IgD-negative memory B cell (primary cell): ENCODE measurements at regions not wholly inside any gene's neighbourhood (a gene's known extent, or its start where the extent isn't known, plus 50 kb on each side); places are given as distances from the start of the nearest gene placed in this dataset.
A peak's percentile ranks its signal among the peaks of the same experiment; 100 is the strongest.

Source experiments
- H3K27ac Mint-ChIP-seq, 3 donors: one replicate each; pipeline ENCODE4 v1.8.0; 2020 to 2022; ENCODE audit warnings: mild to moderate bottlenecking in 3 of 3, mixed read lengths in 3 of 3, moderate library complexity in 1 of 3
- H3K27me3 Mint-ChIP-seq: one replicate; pipeline ENCODE4 v1.8.0; 2021; ENCODE audit warnings: mixed read lengths
- H3K36me3 Mint-ChIP-seq: one replicate; pipeline ENCODE4 v1.8.0; 2020; ENCODE audit warnings: mild to moderate bottlenecking, mixed read lengths
- H3K4me1 Mint-ChIP-seq, 3 donors: one replicate each; pipeline ENCODE4 v1.8.0; 2020 to 2022; ENCODE audit warnings: mixed read lengths in 3 of 3, mild to moderate bottlenecking in 1 of 3
- H3K4me3 Mint-ChIP-seq, 4 donors: one replicate each; pipeline ENCODE4 v1.8.0; 2020 to 2022; ENCODE audit warnings: mild to moderate bottlenecking in 4 of 4, mixed read lengths in 4 of 4, moderate library complexity in 3 of 4
- H3K9me3 Mint-ChIP-seq, 3 donors: one replicate each; pipeline ENCODE4 v1.8.0; 2020 to 2021; ENCODE audit warnings: mixed read lengths in 3 of 3, mild to moderate bottlenecking in 1 of 3

GRCh38 chr5:56686337-56687195, 128.8 kb upstream of the MAP3K1 start:
- Mint-ChIP-seq H3K4me1 (peaks cover 63 to 82% (median 70%) of the 10 kb centered on the region in 3 donors), H3K9me3 (peaks cover 0 to 4% (median 2%) of the 10 kb centered on the region in 3 donors), H3K4me3 (peak overlapping the region; percentile 49 to 81 (median 61)), H3K27ac (peak overlapping the region; percentile 95 to 99 (median 95)), H3K36me3 (peaks cover 4% of the 10 kb centered on the region), H3K27me3 (no peaks in the 10 kb centered on the region)

- peaks cover 4% of the 10 kb centered on the region for H3K36me3 Mint-ChIP-seq
- H3K9me3 Mint-ChIP-seq = peaks cover 0 to 4% (median 2%) of the 10 kb centered on the region in 3 donors
- H3K4me3 Mint-ChIP-seq = peak overlapping the region in 3 of 4 donors; percentile 15 to 85 (median 81)
- peak overlapping the region; percentile 95 to 99 (median 95) for H3K27ac Mint-ChIP-seq
- no peaks in the 10 kb centered on the region for H3K27me3 Mint-ChIP-seq
- H3K4me1 Mint-ChIP-seq = peaks cover 58 to 80% (median 68%) of the 10 kb centered on the region in 3 donors
Measured at GRCh38 chr5:56685503-56686217, 129.7 kb upstream of the MAP3K1 start.

- H3K27ac Mint-ChIP-seq = peak overlapping the region; percentile 84 to 99 (median 95)
- H3K9me3 Mint-ChIP-seq = peaks cover 0 to 4% (median 2%) of the 10 kb centered on the region in 3 donors
- peaks cover 7% of the 10 kb centered on the region for H3K36me3 Mint-ChIP-seq
- H3K27me3 Mint-ChIP-seq = no peaks in the 10 kb centered on the region
- peak overlapping the region in 2 of 4 donors; percentile 76 to 84 for H3K4me3 Mint-ChIP-seq
- H3K4me1 Mint-ChIP-seq = peaks cover 53 to 69% (median 62%) of the 10 kb centered on the region in 3 donors
Measured at GRCh38 chr5:56684159-56684558, 131.2 kb upstream of the MAP3K1 start.

- Mint-ChIP-seq H3K4me3 (no peak overlapping the region), H3K4me1 (peaks cover 55 to 69% (median 64%) of the 10 kb centered on the region in 3 donors), H3K27ac (peak overlapping the region; percentile 84 to 99 (median 95)), H3K27me3 (no peaks in the 10 kb centered on the region), H3K36me3 (peaks cover 7% of the 10 kb centered on the region), H3K9me3 (peaks cover 0 to 4% (median 2%) of the 10 kb centered on the region in 3 donors)
Measured at GRCh38 chr5:56683733-56684132, 131.6 kb upstream of the MAP3K1 start.

- peaks cover 0 to 4% (median 2%) of the 10 kb centered on the region in 3 donors for H3K9me3 Mint-ChIP-seq
Measured at GRCh38 chr5:56683281-56683680, 132.1 kb upstream of the MAP3K1 start.

GRCh38 chr5:56681346-56681745, 134.0 kb upstream of the MAP3K1 start:
- Mint-ChIP-seq H3K27me3 (no peaks in the 10 kb centered on the region), H3K27ac (peak overlapping the region in 2 of 3 donors; percentile 8 to 48), H3K4me1 (peaks cover 42 to 54% (median 49%) of the 10 kb centered on the region in 3 donors), H3K4me3 (no peak overlapping the region), H3K9me3 (peaks cover 0 to 4% (median 2%) of the 10 kb centered on the region in 3 donors), H3K36me3 (peaks cover 7% of the 10 kb centered on the region)

More at GRCh38 chr5:56683281-56683680, 132.1 kb upstream of the MAP3K1 start:
- peaks cover 7% of the 10 kb centered on the region for H3K36me3 Mint-ChIP-seq
- H3K27ac Mint-ChIP-seq = peak overlapping the region; percentile 54 to 99 (median 95)
- no peak overlapping the region for H3K4me3 Mint-ChIP-seq
- H3K4me1 Mint-ChIP-seq = peaks cover 52 to 66% (median 61%) of the 10 kb centered on the region in 3 donors
- no peaks in the 10 kb centered on the region for H3K27me3 Mint-ChIP-seq

- Mint-ChIP-seq H3K27me3 (no peaks in the 10 kb centered on the region), H3K4me3 (no peak overlapping the region), H3K27ac (peak overlapping the region in 1 of 3 donors; percentile 48), H3K36me3 (peaks cover 7% of the 10 kb centered on the region), H3K9me3 (peaks cover 1 to 4% (median 2%) of the 10 kb centered on the region in 3 donors), H3K4me1 (peaks cover 39 to 48% (median 43%) of the 10 kb centered on the region in 3 donors)
Measured at GRCh38 chr5:56680731-56681130, 134.6 kb upstream of the MAP3K1 start.

GRCh38 chr5:56677690-56678305, 137.6 kb upstream of the MAP3K1 start:
- no peak overlapping the region for H3K27ac Mint-ChIP-seq
- peaks cover 0 to 3% (median 3%) of the 10 kb centered on the region in 3 donors for H3K9me3 Mint-ChIP-seq
- H3K36me3 Mint-ChIP-seq = peaks cover 4% of the 10 kb centered on the region
- peaks cover 36 to 37% (median 37%) of the 10 kb centered on the region in 3 donors for H3K4me1 Mint-ChIP-seq
- H3K27me3 Mint-ChIP-seq = no peaks in the 10 kb centered on the region
- no peak overlapping the region for H3K4me3 Mint-ChIP-seq

- Mint-ChIP-seq H3K36me3 (peaks cover 4% of the 10 kb centered on the region), H3K27me3 (no peaks in the 10 kb centered on the region), H3K27ac (peak overlapping the region in 1 of 3 donors; percentile 41), H3K4me1 (peaks cover 25 to 33% (median 30%) of the 10 kb centered on the region in 3 donors), H3K4me3 (no peak overlapping the region), H3K9me3 (peaks cover 0 to 3% (median 3%) of the 10 kb centered on the region in 3 donors)
Measured at GRCh38 chr5:56676091-56676768, 139.1 kb upstream of the MAP3K1 start.

- H3K4me3 Mint-ChIP-seq = peak overlapping the region in 1 of 4 donors; percentile 2
- peaks cover 2% of the 10 kb centered on the region for H3K36me3 Mint-ChIP-seq
- peaks cover 29 to 39% (median 37%) of the 10 kb centered on the region in 3 donors for H3K4me1 Mint-ChIP-seq
- H3K27me3 Mint-ChIP-seq = no peaks in the 10 kb centered on the region
- peaks cover 1 to 3% (median 3%) of the 10 kb centered on the region in 3 donors for H3K9me3 Mint-ChIP-seq
- peak overlapping the region in 1 of 3 donors; percentile 6 for H3K27ac Mint-ChIP-seq
Measured at GRCh38 chr5:56674441-56674840, 140.9 kb upstream of the MAP3K1 start.

GRCh38 chr5:56673171-56673570, 142.2 kb upstream of the MAP3K1 start:
- H3K9me3 Mint-ChIP-seq = peaks cover 1 to 3% (median 3%) of the 10 kb centered on the region in 3 donors
- peak overlapping the region in 3 of 4 donors; percentile 3 to 56 (median 4) for H3K4me3 Mint-ChIP-seq
- H3K27me3 Mint-ChIP-seq = no peaks in the 10 kb centered on the region
- peak overlapping the region; percentile 26 to 76 (median 52) for H3K27ac Mint-ChIP-seq
- peaks cover 31 to 46% (median 38%) of the 10 kb centered on the region in 3 donors for H3K4me1 Mint-ChIP-seq
- peaks cover 2% of the 10 kb centered on the region for H3K36me3 Mint-ChIP-seq

GRCh38 chr5:56671571-56671970, 143.8 kb upstream of the MAP3K1 start:
- Mint-ChIP-seq H3K4me1 (peaks cover 36 to 48% (median 43%) of the 10 kb centered on the region in 3 donors), H3K27ac (no peak overlapping the region), H3K4me3 (peak overlapping the region in 1 of 4 donors; percentile 46), H3K36me3 (peaks cover 2% of the 10 kb centered on the region), H3K27me3 (no peaks in the 10 kb centered on the region), H3K9me3 (peaks cover 1 to 3% (median 3%) of the 10 kb centered on the region in 3 donors)

- Mint-ChIP-seq H3K27ac (peak overlapping the region; percentile 94 to 99 (median 96)), H3K9me3 (peaks cover 3 to 8% (median 3%) of the 10 kb centered on the region in 3 donors), H3K4me3 (peak overlapping the region in 2 of 4 donors; percentile 13 to 29), H3K4me1 (peaks cover 39 to 52% (median 43%) of the 10 kb centered on the region in 3 donors), H3K36me3 (peaks cover 2% of the 10 kb centered on the region), H3K27me3 (no peaks in the 10 kb centered on the region)
Measured at GRCh38 chr5:56670916-56671315, 144.4 kb upstream of the MAP3K1 start.
